GM19025 (cell line): ENCODE measurements at regions not wholly inside any gene's neighbourhood (a gene's known extent, or its start where the extent isn't known, plus 50 kb on each side); places are given as distances from the start of the nearest gene placed in this dataset.
"Not testable (repeated sequence)": the region's sequence is repeated elsewhere in the genome, so short reads cannot be mapped to it uniquely, and the experiment has no call there.

Experiments
- ATAC-seq: cut with Tn5 transposase; IDR thresholded peaks from one replicate; pipeline ENCODE4 v1.9.1; 2021; ENCODE audit warnings: mild to moderate bottlenecking, low read depth, moderate library complexity; ENCODE audit not compliant: unreplicated experiment

- ATAC-seq, result not testable (repeated sequence)
Measured at GRCh38 chr6:112919744-112920143, 572.6 kb downstream of the RFPL4B start.

GRCh38 chr6:112920994-112921393 lies 573.9 kb downstream of the RFPL4B start:
- ATAC-seq, result no peak

- ATAC-seq, result no peak
Measured at GRCh38 chr6:112923940-112924587, 576.9 kb downstream of the RFPL4B start.

GRCh38 chr6:112925702-112926101 lies 578.6 kb downstream of the RFPL4B start:
- no peak for ATAC-seq

- ATAC-seq, result no peak
Measured at GRCh38 chr6:112927641-112928320, 580.7 kb downstream of the RFPL4B start.

GRCh38 chr6:112929641-112930040 lies 582.5 kb downstream of the RFPL4B start:
- no peak for ATAC-seq

- ATAC-seq, result no peak
Measured at GRCh38 chr6:112931832-112932231, 584.7 kb downstream of the RFPL4B start.

- ATAC-seq, result no peak
Measured at GRCh38 chr6:112933947-112934346, 586.8 kb downstream of the RFPL4B start.

GRCh38 chr6:112934433-112935327 lies 587.5 kb downstream of the RFPL4B start:
- ATAC-seq, result no peak

GRCh38 chr6:112935402-112936078 lies 588.4 kb downstream of the RFPL4B start:
- no peak for ATAC-seq

- ATAC-seq, result no peak
Measured at GRCh38 chr6:112936079-112936472, 588.9 kb downstream of the RFPL4B start.

GRCh38 chr6:112936504-112936903 lies 589.4 kb downstream of the RFPL4B start:
- ATAC-seq, result no peak

- not testable (repeated sequence) for ATAC-seq
Measured at GRCh38 chr6:112937690-112938089, 590.6 kb downstream of the RFPL4B start.

- ATAC-seq, result no peak
Measured at GRCh38 chr6:112938650-112939049, 591.5 kb downstream of the RFPL4B start.

GRCh38 chr6:112939563-112939962 lies 592.4 kb downstream of the RFPL4B start:
- ATAC-seq, result no peak

GRCh38 chr6:112941613-112942012 lies 594.5 kb downstream of the RFPL4B start:
- ATAC-seq, result no peak

GRCh38 chr6:112946051-112946450 lies 598.9 kb downstream of the RFPL4B start:
- no peak for ATAC-seq

- no peak for ATAC-seq
Measured at GRCh38 chr6:112947507-112947906, 600.4 kb downstream of the RFPL4B start.

GRCh38 chr6:112951829-112952228 lies 604.7 kb downstream of the RFPL4B start:
- no peak for ATAC-seq

- ATAC-seq, result not testable (repeated sequence)
Measured at GRCh38 chr6:112955743-112956142, 608.6 kb downstream of the RFPL4B start.
